HL-60 (cell line): ENCODE measurements at regions not wholly inside any gene's neighbourhood (a gene's known extent, or its start where the extent isn't known, plus 50 kb on each side); places are given as distances from the start of the nearest gene placed in this dataset.

Experiments used
- DNase-seq, 2 experiments: peaks; one replicate each; pipeline ENCODE4 v3.0.0-alpha.2; 2010 to 2020; ENCODE audit warnings: low read depth in 1 of 2, low spot score in 1 of 2
- H3K27ac ChIP-seq: fragments of 250-450 bp; sonication (Bioruptor Pico); replicated peaks from 2 replicates; pipeline ENCODE4 v1.5.1; 2020; ENCODE audit warnings: mild to moderate bottlenecking, moderate library complexity
- H3K27me3 ChIP-seq: fragments of 250-450 bp; sonication (Bioruptor Pico); 2 replicates; pipeline ENCODE4 v1.5.1; 2021; ENCODE audit warnings: mild to moderate bottlenecking, moderate library complexity; ENCODE audit not compliant: insufficient read depth, poor library complexity, severe bottlenecking
- H3K4me3 ChIP-seq: replicated peaks from 2 replicates; pipeline ENCODE4 v1.5.1; 2011; ENCODE audit warnings: mild to moderate bottlenecking, control low read depth, low read length; ENCODE audit not compliant: insufficient read depth
- CTCF ChIP-seq: IDR thresholded peaks from one replicate; pipeline ENCODE4 v1.5.1; 2011; ENCODE audit warnings: low read length, control low read depth, inconsistent platforms; ENCODE audit not compliant: insufficient read depth
- GABPA ChIP-seq: IDR thresholded peaks from 2 replicates; pipeline ENCODE4 v1.6.1; 2012; ENCODE audit warnings: low read depth
- POLR2AphosphoS5 ChIP-seq: IDR thresholded peaks from 2 replicates; pipeline ENCODE4 v1.6.1; 2012; ENCODE audit warnings: low read depth
- REST ChIP-seq: IDR thresholded peaks from 2 replicates; pipeline ENCODE4 v1.6.1; 2012; ENCODE audit warnings: low read depth; ENCODE audit not compliant: insufficient replicate concordance
- SPI1 ChIP-seq: IDR thresholded peaks from 2 replicates; pipeline ENCODE4 v1.6.1; 2012; ENCODE audit warnings: low read depth, mild to moderate bottlenecking, borderline replicate concordance

- no peak for DNase-seq
- TF ChIP-seq SPI1 (no peak), REST (no peak), CTCF (no peak), POLR2AphosphoS5 (no peak), GABPA (no peak)
- Histone ChIP-seq H3K4me3 (no peak overlapping the region), H3K27me3 (no peaks in the 10 kb centered on the region), H3K27ac (no peak overlapping the region)
Observed at GRCh38 chr7:123314886-123315285, 115.1 kb upstream of the SLC13A1 start.

- Histone ChIP-seq H3K27ac (no peak overlapping the region), H3K4me3 (no peak overlapping the region), H3K27me3 (no peaks in the 10 kb centered on the region)
- TF ChIP-seq CTCF = no peak
- TF ChIP-seq SPI1 = no peak
- no peak for TF ChIP-seq REST
- no peak for TF ChIP-seq POLR2AphosphoS5
- TF ChIP-seq GABPA = no peak
- no peak for DNase-seq
Observed at GRCh38 chr7:123308254-123308951, 108.6 kb upstream of the SLC13A1 start.

- no peak for TF ChIP-seq CTCF
- TF ChIP-seq POLR2AphosphoS5 = no peak
- TF ChIP-seq REST = no peak
- TF ChIP-seq SPI1 = peak; percentile 54; the same call in 1 of the 2 replicates
- no peak for TF ChIP-seq GABPA
- peak in 1 of 2 experiments; percentile 5 for DNase-seq
- Histone ChIP-seq H3K4me3 (no peak overlapping the region), H3K27me3 (no peaks in the 10 kb centered on the region), H3K27ac (no peak overlapping the region)
Observed at GRCh38 chr7:123305840-123306375, 106.1 kb upstream of the SLC13A1 start.
